ENCODE measurements at regions not wholly inside any gene's neighbourhood (a gene's known extent, or its start where the extent isn't known, plus 50 kb on each side); places are given as distances from the start of the nearest gene placed in this dataset.
"Not testable (repeated sequence)": the region's sequence is repeated elsewhere in the genome, so short reads cannot be mapped to it uniquely, and the experiment has no call there.

- Histone ChIP-seq H3K4me3 (ENCODE audit: low read length) (no peak overlapping the region), H3K36me3 (ENCODE audit: control insufficient read depth, insufficient read depth, low read length) (no peaks in the 10 kb centered on the region), H3K9ac (ENCODE audit: low read length) (peak overlapping the region; percentile 18), H3K4me1 (ENCODE audit: control insufficient read depth, insufficient read depth, low read length) (no peaks in the 10 kb centered on the region), H3K9me3 (ENCODE audit: control insufficient read depth, low read length) (no peaks in the 10 kb centered on the region), H3K27me3 (ENCODE audit: control insufficient read depth, insufficient read depth, low read length) (peaks cover 3% of the 10 kb centered on the region)
Observed at GRCh38 chr18:961644-962355, 57.1 kb downstream of the ADCYAP1 start.

- no peak overlapping the region for H3K4me3 ChIP-seq (ENCODE audit: low read length)
- H3K9ac ChIP-seq (ENCODE audit: low read length), result no peak overlapping the region
- no peaks in the 10 kb centered on the region for H3K9me3 ChIP-seq (ENCODE audit: control insufficient read depth, low read length)
- H3K4me1 ChIP-seq (ENCODE audit: control insufficient read depth, insufficient read depth, low read length), result no peaks in the 10 kb centered on the region
- H3K27me3 ChIP-seq (ENCODE audit: control insufficient read depth, insufficient read depth, low read length), result peaks cover 3% of the 10 kb centered on the region
- H3K36me3 ChIP-seq (ENCODE audit: control insufficient read depth, insufficient read depth, low read length), result no peaks in the 10 kb centered on the region
Observed at GRCh38 chr18:963276-963675, 58.6 kb downstream of the ADCYAP1 start.

GRCh38 chr18:965921-966758 is 61.5 kb downstream of the ADCYAP1 start:
- Histone ChIP-seq H3K9ac (ENCODE audit: low read length) (no peak overlapping the region), H3K9me3 (ENCODE audit: control insufficient read depth, low read length) (no peaks in the 10 kb centered on the region), H3K27me3 (ENCODE audit: control insufficient read depth, insufficient read depth, low read length) (no peaks in the 10 kb centered on the region), H3K4me1 (ENCODE audit: control insufficient read depth, insufficient read depth, low read length) (no peaks in the 10 kb centered on the region), H3K4me3 (ENCODE audit: low read length) (no peak overlapping the region), H3K36me3 (ENCODE audit: control insufficient read depth, insufficient read depth, low read length) (no peaks in the 10 kb centered on the region)

- no peak overlapping the region for H3K9ac ChIP-seq (ENCODE audit: low read length)
- no peaks in the 10 kb centered on the region for H3K27me3 ChIP-seq (ENCODE audit: control insufficient read depth, insufficient read depth, low read length)
- no peaks in the 10 kb centered on the region for H3K4me1 ChIP-seq (ENCODE audit: control insufficient read depth, insufficient read depth, low read length)
- H3K4me3 ChIP-seq (ENCODE audit: low read length), result no peak overlapping the region
- H3K36me3 ChIP-seq (ENCODE audit: control insufficient read depth, insufficient read depth, low read length), result no peaks in the 10 kb centered on the region
- H3K9me3 ChIP-seq (ENCODE audit: control insufficient read depth, low read length), result no peaks in the 10 kb centered on the region
Observed at GRCh38 chr18:966759-967576, 62.3 kb downstream of the ADCYAP1 start.

- not testable (repeated sequence) for H3K9me3 ChIP-seq (ENCODE audit: control insufficient read depth, low read length); H3K27me3 ChIP-seq (ENCODE audit: control insufficient read depth, insufficient read depth, low read length); H3K9ac ChIP-seq (ENCODE audit: low read length); H3K36me3 ChIP-seq (ENCODE audit: control insufficient read depth, insufficient read depth, low read length); H3K4me3 ChIP-seq (ENCODE audit: low read length); H3K4me1 ChIP-seq (ENCODE audit: control insufficient read depth, insufficient read depth, low read length)
Observed at GRCh38 chr18:968910-969309, 64.2 kb downstream of the ADCYAP1 start.

GRCh38 chr18:969311-969710 is 64.6 kb downstream of the ADCYAP1 start:
- H3K4me3 ChIP-seq (ENCODE audit: low read length); H3K4me1 ChIP-seq (ENCODE audit: control insufficient read depth, insufficient read depth, low read length); H3K9ac ChIP-seq (ENCODE audit: low read length); H3K9me3 ChIP-seq (ENCODE audit: control insufficient read depth, low read length); H3K36me3 ChIP-seq (ENCODE audit: control insufficient read depth, insufficient read depth, low read length); H3K27me3 ChIP-seq (ENCODE audit: control insufficient read depth, insufficient read depth, low read length): not testable (repeated sequence)

- H3K9me3 ChIP-seq (ENCODE audit: control insufficient read depth, low read length); H3K4me3 ChIP-seq (ENCODE audit: low read length); H3K4me1 ChIP-seq (ENCODE audit: control insufficient read depth, insufficient read depth, low read length); H3K27me3 ChIP-seq (ENCODE audit: control insufficient read depth, insufficient read depth, low read length); H3K36me3 ChIP-seq (ENCODE audit: control insufficient read depth, insufficient read depth, low read length); H3K9ac ChIP-seq (ENCODE audit: low read length): not testable (repeated sequence)
Observed at GRCh38 chr18:974606-975005, 69.9 kb downstream of the ADCYAP1 start.

GRCh38 chr18:976393-977128 is 71.9 kb downstream of the ADCYAP1 start:
- not testable (repeated sequence) for H3K4me3 ChIP-seq (ENCODE audit: low read length); H3K27me3 ChIP-seq (ENCODE audit: control insufficient read depth, insufficient read depth, low read length); H3K36me3 ChIP-seq (ENCODE audit: control insufficient read depth, insufficient read depth, low read length); H3K4me1 ChIP-seq (ENCODE audit: control insufficient read depth, insufficient read depth, low read length); H3K9ac ChIP-seq (ENCODE audit: low read length); H3K9me3 ChIP-seq (ENCODE audit: control insufficient read depth, low read length)

- H3K27me3 ChIP-seq (ENCODE audit: control insufficient read depth, insufficient read depth, low read length); H3K4me3 ChIP-seq (ENCODE audit: low read length); H3K9ac ChIP-seq (ENCODE audit: low read length); H3K4me1 ChIP-seq (ENCODE audit: control insufficient read depth, insufficient read depth, low read length); H3K36me3 ChIP-seq (ENCODE audit: control insufficient read depth, insufficient read depth, low read length); H3K9me3 ChIP-seq (ENCODE audit: control insufficient read depth, low read length): not testable (repeated sequence)
Observed at GRCh38 chr18:977327-977726, 72.7 kb downstream of the ADCYAP1 start.

- not testable (repeated sequence) for H3K4me1 ChIP-seq (ENCODE audit: control insufficient read depth, insufficient read depth, low read length); H3K9ac ChIP-seq (ENCODE audit: low read length); H3K27me3 ChIP-seq (ENCODE audit: control insufficient read depth, insufficient read depth, low read length); H3K36me3 ChIP-seq (ENCODE audit: control insufficient read depth, insufficient read depth, low read length); H3K4me3 ChIP-seq (ENCODE audit: low read length); H3K9me3 ChIP-seq (ENCODE audit: control insufficient read depth, low read length)
Observed at GRCh38 chr18:977732-978131, 73.1 kb downstream of the ADCYAP1 start.

GRCh38 chr18:980586-980985 is 75.9 kb downstream of the ADCYAP1 start:
- Histone ChIP-seq H3K9me3 (ENCODE audit: control insufficient read depth, low read length) (no peaks in the 10 kb centered on the region), H3K4me1 (ENCODE audit: control insufficient read depth, insufficient read depth, low read length) (no peaks in the 10 kb centered on the region), H3K27me3 (ENCODE audit: control insufficient read depth, insufficient read depth, low read length) (no peaks in the 10 kb centered on the region), H3K4me3 (ENCODE audit: low read length) (no peak overlapping the region), H3K9ac (ENCODE audit: low read length) (no peak overlapping the region), H3K36me3 (ENCODE audit: control insufficient read depth, insufficient read depth, low read length) (no peaks in the 10 kb centered on the region)
